Natural killer cell (primary cell): ENCODE measurements at regions not wholly inside any gene's neighbourhood (a gene's known extent, or its start where the extent isn't known, plus 50 kb on each side); places are given as distances from the start of the nearest gene placed in this dataset.

ENCODE experiments used
- ATAC-seq, 3 donors: fragments of 150-1000 bp in 2 of 3; fragments of 200-7000 bp in 1 of 3; cut with Tn5 transposase; 1 replicate in 1 of 3; 2 replicates in 2 of 3; pipeline ENCODE4 v1.10.0; 2021; ENCODE audit warnings: mild to moderate bottlenecking in 2 of 3, moderate library complexity in 2 of 3
- DNase-seq, 2 donors: peaks; one replicate each; pipeline versions ENCODE4 v3.0.0 to v3.0.0-alpha.2; 2013 to 2021; ENCODE audit warnings: mixed read lengths in 1 of 2
- H3K27ac ChIP-seq: one replicate; pipeline ENCODE4 v1.5.1; 2013; ENCODE audit warnings: mild to moderate bottlenecking, low read length
- H3K27me3 ChIP-seq: one replicate; pipeline ENCODE4 v1.6.1; 2013; ENCODE audit warnings: low read length; ENCODE audit not compliant: control insufficient read depth, insufficient read depth
- H3K36me3 ChIP-seq: one replicate; pipeline ENCODE4 v1.6.1; 2013; ENCODE audit warnings: low read length; ENCODE audit not compliant: control insufficient read depth, insufficient read depth
- H3K4me1 ChIP-seq: one replicate; pipeline ENCODE4 v1.6.1; 2013; ENCODE audit warnings: low read length; ENCODE audit not compliant: control insufficient read depth, insufficient read depth
- H3K4me3 ChIP-seq: one replicate; pipeline ENCODE4 v1.5.1; 2013; ENCODE audit warnings: low read length
- H3K9me3 ChIP-seq: one replicate; pipeline ENCODE4 v1.6.1; 2013; ENCODE audit warnings: low read length; ENCODE audit not compliant: control insufficient read depth, insufficient read depth
- H3K27ac Mint-ChIP-seq, 2 donors: one replicate each; pipeline ENCODE4 v1.8.0; 2022; ENCODE audit warnings: mild to moderate bottlenecking in 2 of 2, mixed read lengths in 2 of 2, moderate library complexity in 1 of 2
- H3K27me3 Mint-ChIP-seq, 2 donors: one replicate each; pipeline ENCODE4 v1.8.0; 2022; ENCODE audit warnings: low read depth in 2 of 2, mixed read lengths in 2 of 2
- H3K36me3 Mint-ChIP-seq: one replicate; pipeline ENCODE4 v1.8.0; 2022; ENCODE audit warnings: mixed read lengths
- H3K4me1 Mint-ChIP-seq, 2 donors: one replicate each; pipeline ENCODE4 v1.8.0; 2022; ENCODE audit warnings: mixed read lengths in 2 of 2
- H3K4me3 Mint-ChIP-seq: one replicate; pipeline ENCODE4 v1.8.0; 2022; ENCODE audit warnings: mild to moderate bottlenecking, moderate library complexity, mixed read lengths
- H3K9me3 Mint-ChIP-seq, 2 donors: one replicate each; pipeline ENCODE4 v1.8.0; 2022; ENCODE audit warnings: mixed read lengths in 2 of 2
- CTCF ChIP-seq: fragments of 200-600 bp; IDR thresholded peaks from one replicate; pipeline ENCODE4 v1.8.0; 2022; ENCODE audit warnings: antibody characterized with exemption
- WGBS: methylation state at CpG from one replicate; pipeline ENCODE4 v1.1.7; 2013; ENCODE audit warnings: missing lambda C conversion rate; ENCODE audit not compliant: insufficient coverage; 5-methylcytosine and 5-hydroxymethylcytosine counted together
- intact Hi-C: fragments of 100-400 bp; cut with micrococcal nuclease; formaldehyde crosslinking; loops from one replicate; pipeline ENCODE4 v1.14.2; 2022

GRCh38 chr4:138311771-138312535 lies 69.8 kb upstream of the SLC7A11 start:
- no peak overlapping the region for H3K4me3 Mint-ChIP-seq
- intact Hi-C loops: no loop called here
- no peak for DNase-seq

GRCh38 chr4:138310991-138311390 lies 68.8 kb upstream of the SLC7A11 start:
- 100% methylated on average over 1 of the region's 1 CpG for WGBS
- Mint-ChIP-seq H3K4me3 (no peak overlapping the region), H3K36me3 (no peaks in the 10 kb centered on the region), H3K27ac (no peak overlapping the region), H3K4me1 (no peaks in the 10 kb centered on the region), H3K27me3 (no peaks in the 10 kb centered on the region), H3K9me3 (peaks cover 2 to 14% of the 10 kb centered on the region in 2 donors)
- TF ChIP-seq CTCF: no peak
- H3K27ac ChIP-seq: no peak overlapping the region
- no peak for DNase-seq
- ATAC-seq: no peak
- no peaks in the 10 kb centered on the region for H3K27me3 ChIP-seq
- H3K4me3 ChIP-seq: no peak overlapping the region
- no peaks in the 10 kb centered on the region for H3K4me1 ChIP-seq
- no peaks in the 10 kb centered on the region for H3K9me3 ChIP-seq
- H3K36me3 ChIP-seq: no peaks in the 10 kb centered on the region
- intact Hi-C loops: no loop called here

More at GRCh38 chr4:138311771-138312535, 69.8 kb upstream of the SLC7A11 start:
- no peaks in the 10 kb centered on the region for H3K4me1 ChIP-seq
- H3K27ac Mint-ChIP-seq: no peak overlapping the region
- no peaks in the 10 kb centered on the region for H3K27me3 ChIP-seq
- TF ChIP-seq CTCF: no peak
- H3K36me3 Mint-ChIP-seq: no peaks in the 10 kb centered on the region
- no peak for ATAC-seq
- H3K9me3 ChIP-seq: no peaks in the 10 kb centered on the region
- no peak overlapping the region for H3K27ac ChIP-seq
- no peaks in the 10 kb centered on the region for H3K27me3 Mint-ChIP-seq
- H3K4me3 ChIP-seq: no peak overlapping the region
- peaks cover 2 to 16% of the 10 kb centered on the region in 2 donors for H3K9me3 Mint-ChIP-seq
- no peaks in the 10 kb centered on the region for H3K36me3 ChIP-seq
- WGBS: 88% methylated on average over 4 of the region's 4 CpGs
- H3K4me1 Mint-ChIP-seq: no peaks in the 10 kb centered on the region

- H3K27ac Mint-ChIP-seq: no peak overlapping the region
- H3K4me1 Mint-ChIP-seq: no peaks in the 10 kb centered on the region
- WGBS: 86% methylated on average over 4 of the region's 4 CpGs
- H3K36me3 ChIP-seq: no peaks in the 10 kb centered on the region
- intact Hi-C loops: no loop called here
- H3K9me3 ChIP-seq: no peaks in the 10 kb centered on the region
- no peaks in the 10 kb centered on the region for H3K4me1 ChIP-seq
- no peaks in the 10 kb centered on the region for H3K27me3 Mint-ChIP-seq
- no peak for ATAC-seq
- DNase-seq: no peak
- no peak overlapping the region for H3K27ac ChIP-seq
- no peak for TF ChIP-seq CTCF
- H3K36me3 Mint-ChIP-seq: no peaks in the 10 kb centered on the region
- H3K27me3 ChIP-seq: no peaks in the 10 kb centered on the region
- H3K4me3 Mint-ChIP-seq: no peak overlapping the region
- H3K9me3 Mint-ChIP-seq: peaks cover 2 to 14% of the 10 kb centered on the region in 2 donors
- H3K4me3 ChIP-seq: no peak overlapping the region
Observed at GRCh38 chr4:138310498-138310897, 68.3 kb upstream of the SLC7A11 start.

- Mint-ChIP-seq H3K27ac (no peak overlapping the region), H3K9me3 (peaks cover 0 to 11% of the 10 kb centered on the region in 2 donors), H3K36me3 (no peaks in the 10 kb centered on the region), H3K27me3 (no peaks in the 10 kb centered on the region), H3K4me3 (no peak overlapping the region), H3K4me1 (no peaks in the 10 kb centered on the region)
- H3K36me3 ChIP-seq: no peaks in the 10 kb centered on the region
- DNase-seq (no peak), ATAC-seq (no peak)
- no peak overlapping the region for H3K4me3 ChIP-seq
- peaks cover 2% of the 10 kb centered on the region for H3K9me3 ChIP-seq
- 82% methylated on average over 7 of the region's 7 CpGs for WGBS
- no peak overlapping the region for H3K27ac ChIP-seq
- no peaks in the 10 kb centered on the region for H3K27me3 ChIP-seq
- no peaks in the 10 kb centered on the region for H3K4me1 ChIP-seq
- intact Hi-C loops: no loop called here
- TF ChIP-seq CTCF: no peak
Observed at GRCh38 chr4:138308356-138308755, 66.2 kb upstream of the SLC7A11 start.
